BJ (cell line): ENCODE measurements at regions not wholly inside any gene's neighbourhood (a gene's known extent, or its start where the extent isn't known, plus 50 kb on each side); places are given as distances from the start of the nearest gene placed in this dataset.
"Not testable (repeated sequence)": the region's sequence is repeated elsewhere in the genome, so short reads cannot be mapped to it uniquely, and the experiment has no call there.

Experiments used
- CTCF ChIA-PET: fragments of 350-600 bp; formaldehyde crosslinking; extraction: SDS; loops from one replicate; lab custom pipeline; 2021; ENCODE audit warnings: antibody characterized with exemption, inconsistent platforms; lab: Yijun Ruan, JAX
- POLR2A ChIA-PET: fragments of 300-600 bp; sonication (Branson Sonifier 250); formaldehyde crosslinking; extraction: SDS; loops from one replicate; lab custom pipeline; 2021; ENCODE audit warnings: antibody characterized with exemption; lab: Charles Lee
- DNase-seq: peaks from one replicate; pipeline ENCODE4 v3.0.0-alpha.2; 2011; ENCODE audit warnings: low read depth
- H3K27me3 ChIP-seq: 2 replicates; pipeline ENCODE4 v1.6.0; 2011; ENCODE audit warnings: low read length; ENCODE audit not compliant: control insufficient read depth, insufficient read depth
- H3K36me3 ChIP-seq: 2 replicates; pipeline ENCODE4 v1.5.1; 2011; ENCODE audit warnings: low read length; ENCODE audit not compliant: control insufficient read depth, insufficient read depth
- H3K4me3 ChIP-seq: 2 replicates; pipeline ENCODE4 v1.5.1; 2011; ENCODE audit warnings: low read depth, mild to moderate bottlenecking, control low read depth, low read length
- TF ChIP-seq, protein P1 (sequence below): IDR thresholded peaks from 2 replicates; pipeline ENCODE4 v1.5.1; 2011; ENCODE audit warnings: low read depth, mild to moderate bottlenecking, control low read depth, inconsistent platforms, low read length, moderate library complexity; ENCODE audit not compliant: insufficient read depth

DNA sequence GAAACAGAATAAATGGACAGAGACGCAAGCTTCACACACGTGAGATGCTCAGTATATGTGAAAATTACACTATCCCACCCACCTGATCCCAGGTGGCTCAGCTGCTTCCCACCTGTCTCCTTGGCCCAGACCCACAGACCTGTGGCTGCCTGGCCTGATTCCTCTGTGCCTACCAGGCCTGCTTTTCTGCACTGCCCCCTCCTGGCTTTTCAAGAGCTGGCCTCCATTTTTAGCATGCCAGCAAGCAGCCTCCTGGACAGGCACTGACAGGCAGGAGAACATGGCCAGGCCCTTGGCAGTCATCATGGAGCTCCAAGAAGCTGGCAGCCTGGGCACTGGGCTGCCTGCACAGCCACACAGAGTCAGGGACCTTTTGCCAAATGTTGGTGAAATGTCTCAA is 79.5 kb upstream of the HMGXB4 start:
- CTCF ChIA-PET = interaction anchor here (1.2 kb wide), 1 partner anchor 9 kb away, joined by 3 read pairs; no protein-coding TSS in a partner anchor
- Histone ChIP-seq H3K36me3 (no peaks in the 10 kb centered on the region), H3K27me3 (no peaks in the 10 kb centered on the region), H3K4me3 (no peak overlapping the region)
- no peak for DNase-seq
- TF ChIP-seq, protein P1, sequence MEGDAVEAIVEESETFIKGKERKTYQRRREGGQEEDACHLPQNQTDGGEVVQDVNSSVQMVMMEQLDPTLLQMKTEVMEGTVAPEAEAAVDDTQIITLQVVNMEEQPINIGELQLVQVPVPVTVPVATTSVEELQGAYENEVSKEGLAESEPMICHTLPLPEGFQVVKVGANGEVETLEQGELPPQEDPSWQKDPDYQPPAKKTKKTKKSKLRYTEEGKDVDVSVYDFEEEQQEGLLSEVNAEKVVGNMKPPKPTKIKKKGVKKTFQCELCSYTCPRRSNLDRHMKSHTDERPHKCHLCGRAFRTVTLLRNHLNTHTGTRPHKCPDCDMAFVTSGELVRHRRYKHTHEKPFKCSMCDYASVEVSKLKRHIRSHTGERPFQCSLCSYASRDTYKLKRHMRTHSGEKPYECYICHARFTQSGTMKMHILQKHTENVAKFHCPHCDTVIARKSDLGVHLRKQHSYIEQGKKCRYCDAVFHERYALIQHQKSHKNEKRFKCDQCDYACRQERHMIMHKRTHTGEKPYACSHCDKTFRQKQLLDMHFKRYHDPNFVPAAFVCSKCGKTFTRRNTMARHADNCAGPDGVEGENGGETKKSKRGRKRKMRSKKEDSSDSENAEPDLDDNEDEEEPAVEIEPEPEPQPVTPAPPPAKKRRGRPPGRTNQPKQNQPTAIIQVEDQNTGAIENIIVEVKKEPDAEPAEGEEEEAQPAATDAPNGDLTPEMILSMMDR = no peak
- POLR2A ChIA-PET = no interaction called here

DNA sequence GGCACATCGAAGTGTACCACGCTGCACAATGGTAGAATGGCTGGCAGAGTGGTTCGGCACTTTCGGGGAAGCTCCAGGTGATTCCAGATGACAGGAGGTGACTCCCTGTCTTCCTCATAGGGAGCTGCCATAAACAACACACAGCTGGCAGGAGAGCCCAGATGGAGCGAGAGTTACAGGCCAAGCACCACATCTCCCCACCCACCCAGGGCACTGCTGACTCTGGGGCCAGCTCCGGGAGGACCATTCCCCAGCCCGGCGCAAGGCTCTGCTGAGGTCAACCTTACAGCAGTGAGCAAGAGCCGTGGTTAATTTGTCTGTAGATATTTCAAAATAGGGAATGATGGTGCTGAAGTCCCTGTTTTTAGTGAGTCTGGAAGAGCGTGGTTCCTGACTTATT is 78.8 kb upstream of the HMGXB4 start:
- DNase-seq = no peak
- ChIA-PET CTCF (no interaction called here), POLR2A (no interaction called here)
- TF ChIP-seq, protein P1 = no peak
- no peak overlapping the region for H3K4me3 ChIP-seq
- H3K36me3 ChIP-seq = no peaks in the 10 kb centered on the region
- no peaks in the 10 kb centered on the region for H3K27me3 ChIP-seq

DNA sequence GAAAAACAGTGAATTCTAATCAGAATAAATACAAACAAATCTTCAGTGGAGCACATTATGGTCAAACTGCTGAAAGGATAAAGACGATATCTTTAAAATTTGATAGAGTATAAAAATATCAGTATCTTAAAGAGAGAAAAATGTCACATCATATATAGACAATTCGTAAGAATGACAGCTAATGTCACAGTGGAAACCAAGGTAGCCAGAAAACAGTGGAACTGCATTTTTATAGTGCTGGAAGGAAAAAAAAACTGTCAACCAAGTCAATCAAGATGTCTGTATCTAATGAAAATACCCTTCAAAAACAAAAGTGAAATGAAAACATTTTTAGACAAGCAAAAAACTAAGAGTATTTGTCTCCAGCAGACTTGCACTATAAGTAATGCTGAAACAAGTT is 73.4 kb upstream of the HMGXB4 start:
- Histone ChIP-seq H3K27me3 (no peaks in the 10 kb centered on the region), H3K4me3 (no peak overlapping the region), H3K36me3 (no peaks in the 10 kb centered on the region)
- ChIA-PET CTCF (no interaction called here), POLR2A (no interaction called here)
- TF ChIP-seq, protein P1 = no peak
- DNase-seq = no peak

DNA sequence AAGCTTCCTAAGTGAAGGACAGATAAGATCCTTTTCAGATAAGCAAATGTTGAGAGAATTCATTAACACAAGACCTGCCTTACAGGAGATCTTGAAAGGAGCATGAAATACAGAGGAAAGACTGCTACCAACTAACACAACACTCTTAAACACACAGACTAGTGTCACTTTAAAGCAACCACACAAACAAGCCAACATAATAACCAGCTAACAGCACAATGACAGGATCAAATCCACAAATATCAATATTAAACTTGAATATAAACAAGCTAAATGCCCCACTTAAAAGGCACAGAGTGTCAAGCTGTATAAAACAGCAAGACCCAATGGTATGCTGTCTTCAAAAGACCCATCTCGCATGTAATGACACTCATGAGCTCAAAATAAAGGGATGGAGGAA is 70.8 kb upstream of the HMGXB4 start:
- TF ChIP-seq, protein P1 = no peak
- Histone ChIP-seq H3K27me3 (no peaks in the 10 kb centered on the region), H3K4me3 (no peak overlapping the region), H3K36me3 (no peaks in the 10 kb centered on the region)
- ChIA-PET CTCF (interaction anchor here (1.5 to 2.8 kb wide), 3 partner anchors 9 to 45 kb away, joined by 3 to 6 read pairs (median 4); no protein-coding TSS in a partner anchor), POLR2A (no interaction called here)
- DNase-seq = no peak

DNA sequence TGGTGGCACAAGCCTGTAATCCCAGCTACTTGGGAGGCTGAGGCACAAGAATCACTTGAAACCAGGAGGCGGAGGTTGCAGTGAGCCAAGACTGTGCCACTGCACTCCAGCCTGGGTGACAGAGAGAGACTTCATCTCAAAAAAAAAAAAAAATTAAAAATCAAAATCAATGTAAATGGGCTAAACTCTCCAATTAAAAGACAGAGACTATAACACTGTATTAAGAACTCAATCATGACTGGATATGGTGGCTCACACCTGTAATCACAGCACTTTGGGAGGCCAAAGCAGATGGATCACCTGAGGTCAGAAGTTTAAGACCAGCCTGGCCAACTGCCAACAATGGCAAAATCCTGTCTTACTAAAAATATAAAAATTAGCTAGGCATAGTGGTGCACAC is 68.4 kb upstream of the HMGXB4 start:
- H3K4me3 ChIP-seq, H3K36me3 ChIP-seq, CTCF ChIA-PET, H3K27me3 ChIP-seq, POLR2A ChIA-PET, DNase-seq: not testable (repeated sequence)

DNA sequence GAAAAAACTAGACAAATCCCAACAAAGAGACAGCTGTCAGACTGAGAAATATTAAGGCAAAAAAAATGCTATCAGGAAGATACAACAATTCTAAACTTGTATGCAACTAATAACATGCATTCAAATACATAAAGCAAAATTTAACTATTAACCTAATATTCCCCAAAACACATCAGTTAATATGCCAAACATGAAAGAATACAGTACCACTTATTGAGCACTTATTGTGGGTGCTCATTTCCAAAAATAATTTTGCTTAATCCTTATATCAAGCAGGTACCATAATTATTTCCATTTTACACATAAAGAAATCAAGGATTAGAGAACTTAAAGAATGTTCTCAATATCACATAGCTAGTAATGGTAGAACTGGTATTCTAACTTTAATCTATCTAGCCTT is 67.7 kb upstream of the HMGXB4 start:
- no peak for DNase-seq
- ChIA-PET CTCF (no interaction called here), POLR2A (no interaction called here)
- no peak overlapping the region for H3K4me3 ChIP-seq
- H3K27me3 ChIP-seq = no peaks in the 10 kb centered on the region
- H3K36me3 ChIP-seq = no peaks in the 10 kb centered on the region
- TF ChIP-seq, protein P1 = no peak
